Neural progenitor cell (in vitro differentiated cells): ENCODE measurements at regions not wholly inside any gene's neighbourhood (a gene's known extent, or its start where the extent isn't known, plus 50 kb on each side); places are given as distances from the start of the nearest gene placed in this dataset.

Source experiments
- DNase-seq: peaks from one replicate; pipeline ENCODE4 v3.0.0-alpha.2; 2016; ENCODE audit warnings: low spot score
- H2AFZ ChIP-seq: fragments of 200-600 bp; sonication (generic); replicated peaks from 2 replicates; pipeline ENCODE4 v1.6.1; 2016; ENCODE audit warnings: antibody characterized with exemption
- H3F3A ChIP-seq: fragments of 200-600 bp; sonication (generic); 2 replicates; pipeline ENCODE4 v1.6.1; 2016; ENCODE audit warnings: antibody characterized with exemption, low read depth
- H3K27ac ChIP-seq: fragments of 200-600 bp; sonication (generic); 2 replicates; pipeline ENCODE4 v1.5.1; 2016; ENCODE audit warnings: mild to moderate bottlenecking
- H3K27me3 ChIP-seq: fragments of 200-600 bp; sonication (generic); 2 replicates; pipeline ENCODE4 v1.6.1; 2016; ENCODE audit warnings: mild to moderate bottlenecking, moderate library complexity
- H3K36me3 ChIP-seq: fragments of 200-600 bp; sonication (generic); 2 replicates; pipeline ENCODE4 v1.5.1; 2016
- H3K4me1 ChIP-seq: fragments of 200-600 bp; sonication (generic); 2 replicates; pipeline ENCODE4 v1.6.1; 2016; ENCODE audit warnings: mixed run types
- H3K4me2 ChIP-seq: fragments of 200-600 bp; sonication (generic); 2 replicates; pipeline ENCODE4 v1.6.1; 2016
- H3K4me3 ChIP-seq: fragments of 200-600 bp; sonication (generic); 2 replicates; pipeline ENCODE4 v1.5.1; 2016
- H3K79me2 ChIP-seq: fragments of 200-600 bp; sonication (generic); 2 replicates; pipeline ENCODE4 v1.6.1; 2016; ENCODE audit warnings: low read depth
- H3K9ac ChIP-seq: fragments of 200-600 bp; sonication (generic); 2 replicates; pipeline ENCODE4 v1.6.1; 2016
- H3K9me3 ChIP-seq: fragments of 200-600 bp; sonication (generic); 2 replicates; pipeline ENCODE4 v1.5.1; 2016; ENCODE audit warnings: low read depth
- H4K20me1 ChIP-seq: fragments of 200-600 bp; sonication (generic); 2 replicates; pipeline ENCODE4 v1.6.1; 2016; ENCODE audit warnings: low read depth
- H3K27ac Mint-ChIP-seq: 3 replicates; pipeline ENCODE4 v1.8.0; 2021; ENCODE audit warnings: mixed read lengths
- H3K27me3 Mint-ChIP-seq: 2 replicates; pipeline ENCODE4 v1.8.0; 2022; ENCODE audit warnings: low read depth, mild to moderate bottlenecking, inconsistent platforms, moderate library complexity, mixed read lengths; ENCODE audit not compliant: insufficient read depth
- H3K36me3 Mint-ChIP-seq: 3 replicates; pipeline ENCODE4 v1.8.0; 2021; ENCODE audit warnings: mixed read lengths
- H3K4me1 Mint-ChIP-seq: 3 replicates; pipeline ENCODE4 v1.8.0; 2021; ENCODE audit warnings: mixed read lengths
- H3K4me3 Mint-ChIP-seq: 3 replicates; pipeline ENCODE4 v1.8.0; 2021; ENCODE audit warnings: mild to moderate bottlenecking, moderate library complexity, mixed read lengths
- H3K9me3 Mint-ChIP-seq: 3 replicates; pipeline ENCODE4 v1.8.0; 2020; ENCODE audit warnings: mixed read lengths
- CTCF ChIP-seq: fragments of 200-600 bp; sonication (generic); IDR thresholded peaks from 2 replicates; pipeline ENCODE4 v1.5.1; 2017; ENCODE audit warnings: antibody characterized with exemption, mild to moderate bottlenecking
- EZH2 ChIP-seq: fragments of 200-600 bp; sonication (generic); IDR thresholded peaks from 2 replicates; pipeline ENCODE4 v1.6.1; 2017; ENCODE audit warnings: antibody characterized with exemption, mild to moderate bottlenecking, moderate library complexity
- EZH2phosphoT487 ChIP-seq: fragments of 200-600 bp; sonication (generic); IDR thresholded peaks from 2 replicates; pipeline ENCODE4 v1.6.1; 2017; ENCODE audit warnings: antibody characterized with exemption

- Mint-ChIP-seq H3K4me3 (no peak overlapping the region), H3K4me1 (no peaks in the 10 kb centered on the region), H3K9me3 (no peaks in the 10 kb centered on the region), H3K27ac (no peak overlapping the region), H3K27me3 (no peaks in the 10 kb centered on the region), H3K36me3 (no peaks in the 10 kb centered on the region)
- Histone ChIP-seq H3K4me1 (no peaks in the 10 kb centered on the region), H2AFZ (no peak overlapping the region), H3K79me2 (no peaks in the 10 kb centered on the region), H4K20me1 (no peaks in the 10 kb centered on the region), H3F3A (no peaks in the 10 kb centered on the region), H3K9me3 (no peaks in the 10 kb centered on the region), H3K4me2 (no peak overlapping the region), H3K27me3 (no peaks in the 10 kb centered on the region), H3K27ac (no peak overlapping the region), H3K4me3 (no peak overlapping the region), H3K36me3 (no peaks in the 10 kb centered on the region), H3K9ac (no peak overlapping the region)
- DNase-seq: no peak
- no peak for TF ChIP-seq EZH2
- no peak for TF ChIP-seq EZH2phosphoT487
- no peak for TF ChIP-seq CTCF
Measured at GRCh38 chr5:163659568-163659902, 154.1 kb downstream of the MAT2B start.

- no peak overlapping the region for H3K27ac Mint-ChIP-seq
- Histone ChIP-seq H3K9me3 (no peaks in the 10 kb centered on the region), H3F3A (no peaks in the 10 kb centered on the region), H3K27ac (no peak overlapping the region), H3K9ac (no peak overlapping the region), H3K36me3 (no peaks in the 10 kb centered on the region), H3K4me2 (no peak overlapping the region), H3K27me3 (no peaks in the 10 kb centered on the region), H3K4me3 (no peak overlapping the region), H2AFZ (no peak overlapping the region), H3K4me1 (no peaks in the 10 kb centered on the region), H4K20me1 (no peaks in the 10 kb centered on the region), H3K79me2 (no peaks in the 10 kb centered on the region)
- TF ChIP-seq CTCF (no peak), EZH2 (no peak)
- no peaks in the 10 kb centered on the region for H3K36me3 Mint-ChIP-seq
- DNase-seq: no peak
- no peaks in the 10 kb centered on the region for H3K4me1 Mint-ChIP-seq
- H3K9me3 Mint-ChIP-seq: no peaks in the 10 kb centered on the region
- H3K4me3 Mint-ChIP-seq: no peak overlapping the region
- H3K27me3 Mint-ChIP-seq: peaks cover 2% of the 10 kb centered on the region
Measured at GRCh38 chr5:163660486-163660885, 155.1 kb downstream of the MAT2B start.

- H3K9me3 Mint-ChIP-seq: no peaks in the 10 kb centered on the region
- Histone ChIP-seq H3K36me3 (no peaks in the 10 kb centered on the region), H3K4me2 (no peak overlapping the region), H3K9me3 (no peaks in the 10 kb centered on the region), H3K4me1 (no peaks in the 10 kb centered on the region), H4K20me1 (no peaks in the 10 kb centered on the region), H2AFZ (no peak overlapping the region), H3K27me3 (no peaks in the 10 kb centered on the region), H3K4me3 (no peak overlapping the region), H3F3A (no peaks in the 10 kb centered on the region), H3K27ac (no peak overlapping the region), H3K79me2 (no peaks in the 10 kb centered on the region), H3K9ac (no peak overlapping the region)
- TF ChIP-seq EZH2phosphoT487 (no peak), CTCF (no peak), EZH2 (no peak)
- no peaks in the 10 kb centered on the region for H3K36me3 Mint-ChIP-seq
- H3K4me3 Mint-ChIP-seq: no peak overlapping the region
- H3K27me3 Mint-ChIP-seq: peaks cover 2% of the 10 kb centered on the region
- H3K4me1 Mint-ChIP-seq: no peaks in the 10 kb centered on the region
- H3K27ac Mint-ChIP-seq: no peak overlapping the region
- no peak for DNase-seq
Measured at GRCh38 chr5:163661360-163661759, 155.9 kb downstream of the MAT2B start.

GRCh38 chr5:163670036-163670435, 164.6 kb downstream of the MAT2B start:
- H3K27me3 Mint-ChIP-seq: no peaks in the 10 kb centered on the region
- Histone ChIP-seq H3K4me1 (no peaks in the 10 kb centered on the region), H3K36me3 (no peaks in the 10 kb centered on the region), H3K27me3 (no peaks in the 10 kb centered on the region), H3K27ac (no peak overlapping the region), H3K9me3 (no peaks in the 10 kb centered on the region), H3K4me2 (no peak overlapping the region), H3K79me2 (no peaks in the 10 kb centered on the region), H3K9ac (no peak overlapping the region), H3F3A (no peaks in the 10 kb centered on the region), H3K4me3 (no peak overlapping the region), H4K20me1 (no peaks in the 10 kb centered on the region), H2AFZ (no peak overlapping the region)
- H3K4me3 Mint-ChIP-seq: no peak overlapping the region
- TF ChIP-seq EZH2 (no peak), EZH2phosphoT487 (no peak), CTCF (no peak)
- DNase-seq: no peak
- no peak overlapping the region for H3K27ac Mint-ChIP-seq
- H3K9me3 Mint-ChIP-seq: no peaks in the 10 kb centered on the region
- H3K4me1 Mint-ChIP-seq: no peaks in the 10 kb centered on the region
- H3K36me3 Mint-ChIP-seq: no peaks in the 10 kb centered on the region
